Smooth muscle cell (in vitro differentiated cells): ENCODE measurements at regions not wholly inside any gene's neighbourhood (a gene's known extent, or its start where the extent isn't known, plus 50 kb on each side); places are given as distances from the start of the nearest gene placed in this dataset.
A peak's percentile ranks its signal among the peaks of the same experiment; 100 is the strongest.

Experiments
- DNase-seq: peaks from one replicate; lab custom pipeline; 2025; ENCODE audit not compliant: unreplicated experiment; lab: John Stamatoyannopoulos, UW
- H2AFZ ChIP-seq: fragments of 200-600 bp; sonication (generic); 2 replicates; pipeline ENCODE4 v1.6.0; 2016; ENCODE audit warnings: antibody characterized with exemption, low read depth, mild to moderate bottlenecking
- H3F3A ChIP-seq: fragments of 200-600 bp; sonication (generic); 2 replicates; pipeline ENCODE4 v1.6.0; 2017; ENCODE audit warnings: antibody characterized with exemption, low read depth
- H3K27ac ChIP-seq: fragments of 200-600 bp; sonication (generic); 2 replicates; pipeline ENCODE4 v1.5.1; 2016; ENCODE audit warnings: low read depth, mild to moderate bottlenecking
- H3K27me3 ChIP-seq: fragments of 200-600 bp; sonication (generic); 2 replicates; pipeline ENCODE4 v1.6.1; 2016; ENCODE audit warnings: low read depth, mild to moderate bottlenecking
- H3K36me3 ChIP-seq: fragments of 200-600 bp; sonication (generic); 2 replicates; pipeline ENCODE4 v1.5.1; 2016; ENCODE audit warnings: low read depth
- H3K4me1 ChIP-seq: fragments of 200-600 bp; sonication (generic); 2 replicates; pipeline ENCODE4 v1.5.1; 2016; ENCODE audit warnings: low read depth
- H3K4me2 ChIP-seq: fragments of 200-600 bp; sonication (generic); 2 replicates; pipeline ENCODE4 v1.6.0; 2016; ENCODE audit warnings: mild to moderate bottlenecking
- H3K4me3 ChIP-seq: fragments of 200-600 bp; sonication (generic); 2 replicates; pipeline ENCODE4 v1.5.1; 2016; ENCODE audit warnings: mild to moderate bottlenecking
- H3K79me2 ChIP-seq: fragments of 200-600 bp; sonication (generic); 2 replicates; pipeline ENCODE4 v1.6.0; 2016; ENCODE audit warnings: low read depth, mild to moderate bottlenecking
- H3K9ac ChIP-seq: fragments of 200-600 bp; sonication (generic); 2 replicates; pipeline ENCODE4 v1.6.0; 2016; ENCODE audit warnings: low read depth
- H3K9me3 ChIP-seq: fragments of 200-600 bp; sonication (generic); replicated peaks from 2 replicates; pipeline ENCODE4 v1.5.1; 2016; ENCODE audit warnings: low read depth
- H4K20me1 ChIP-seq: fragments of 200-600 bp; sonication (generic); 2 replicates; pipeline ENCODE4 v1.6.0; 2016; ENCODE audit warnings: low read depth
- CTCF ChIP-seq: fragments of 200-600 bp; sonication (generic); IDR thresholded peaks from 2 replicates; pipeline ENCODE4 v1.5.1; 2017; ENCODE audit warnings: borderline replicate concordance, mild to moderate bottlenecking, antibody characterized with exemption; ENCODE audit not compliant: insufficient read depth, poor library complexity, severe bottlenecking
- WGBS: methylation state at CpG from one replicate; pipeline ENCODE4 v1.1.7; 2016; ENCODE audit warnings: low lambda C conversion rate; 5-methylcytosine and 5-hydroxymethylcytosine counted together

GRCh38 chr5:125064621-125065438 lies 318.4 kb upstream of the ZNF608 start:
- no peaks in the 10 kb centered on the region for H3K27me3 ChIP-seq
- H3K4me3 ChIP-seq: no peak overlapping the region
- H2AFZ ChIP-seq: peak overlapping the region; percentile 37
- H3F3A ChIP-seq: no peaks in the 10 kb centered on the region
- peak overlapping the region; percentile 40 for H3K27ac ChIP-seq
- no peaks in the 10 kb centered on the region for H4K20me1 ChIP-seq
- H3K4me1 ChIP-seq: peaks cover 23% of the 10 kb centered on the region
- peak overlapping the region; percentile 20 for H3K4me2 ChIP-seq
- no peaks in the 10 kb centered on the region for H3K79me2 ChIP-seq
- 59% methylated on average over 8 of the region's 8 CpGs for WGBS
- H3K9ac ChIP-seq: no peak overlapping the region
- no peaks in the 10 kb centered on the region for H3K36me3 ChIP-seq
- no peaks in the 10 kb centered on the region for H3K9me3 ChIP-seq
- no peak for DNase-seq
- no peak for TF ChIP-seq CTCF

GRCh38 chr5:125065741-125066140 lies 319.3 kb upstream of the ZNF608 start:
- Histone ChIP-seq H3K9ac (no peak overlapping the region), H3K4me2 (peak overlapping the region; percentile 20), H3K79me2 (no peaks in the 10 kb centered on the region), H3F3A (no peaks in the 10 kb centered on the region), H3K27ac (peak overlapping the region; percentile 40), H2AFZ (no peak overlapping the region), H4K20me1 (no peaks in the 10 kb centered on the region), H3K4me1 (peaks cover 20% of the 10 kb centered on the region), H3K36me3 (no peaks in the 10 kb centered on the region), H3K27me3 (no peaks in the 10 kb centered on the region), H3K4me3 (no peak overlapping the region), H3K9me3 (no peaks in the 10 kb centered on the region)
- TF ChIP-seq CTCF: no peak
- DNase-seq: no peak
- 63% methylated on average over 2 of the region's 2 CpGs for WGBS

GRCh38 chr5:125070961-125071360 lies 324.5 kb upstream of the ZNF608 start:
- no peak overlapping the region for H3K27ac ChIP-seq
- no peaks in the 10 kb centered on the region for H3K27me3 ChIP-seq

More at GRCh38 chr5:125070961-125071360, 324.5 kb upstream of the ZNF608 start:
- H3K4me3 ChIP-seq: no peak overlapping the region
- WGBS: 92% methylated on average over 3 of the region's 3 CpGs
- peaks cover 18% of the 10 kb centered on the region for H3K9me3 ChIP-seq
- no peaks in the 10 kb centered on the region for H4K20me1 ChIP-seq
- no peaks in the 10 kb centered on the region for H3F3A ChIP-seq
- H2AFZ ChIP-seq: no peak overlapping the region
- no peak overlapping the region for H3K4me2 ChIP-seq
- no peak for DNase-seq
- H3K79me2 ChIP-seq: no peaks in the 10 kb centered on the region
- TF ChIP-seq CTCF: no peak
- peaks cover 6% of the 10 kb centered on the region for H3K4me1 ChIP-seq
- H3K36me3 ChIP-seq: no peaks in the 10 kb centered on the region
- no peak overlapping the region for H3K9ac ChIP-seq
